ENCODE measurements at regions not wholly inside any gene's neighbourhood (a gene's known extent, or its start where the extent isn't known, plus 50 kb on each side); places are given as distances from the start of the nearest gene placed in this dataset.

GRCh38 chr4:79798047-79798446, 275.0 kb downstream of the ANTXR2 start:
- TF ChIP-seq CTCF (IDR thresholded peaks at IDR 0.05) (no peak), POLR2A (IDR thresholded peaks at IDR 0.05) (no peak)

Data from gastroesophageal sphincter (tissue), 3 donors.